Upper lobe of left lung (tissue), 6 donors: ENCODE measurements at regions not wholly inside any gene's neighbourhood (a gene's known extent, or its start where the extent isn't known, plus 50 kb on each side); places are given as distances from the start of the nearest gene placed in this dataset.
"Not testable (repeated sequence)": the region's sequence is repeated elsewhere in the genome, so short reads cannot be mapped to it uniquely, and the experiment has no call there.

Experiments
- ATAC-seq, 2 donors: fragments of 200-7000 bp; cut with Tn5 transposase; one replicate each; pipeline ENCODE4 v1.9.1; 2022; ENCODE audit warnings: mild to moderate bottlenecking in 2 of 2, moderate library complexity in 2 of 2; ENCODE audit not compliant: low FRiP score in 2 of 2
- DNase-seq, 2 donors: peaks; one replicate each; pipeline ENCODE4 v3.0.0-alpha.2; 2019 to 2020
- H3K27ac ChIP-seq, 4 donors: fragments of 200-600 bp; sonication (generic); one replicate each; pipeline ENCODE4 v1.5.1; 2016 to 2019
- H3K27me3 ChIP-seq, 4 donors: fragments of 200-600 bp; sonication (generic); one replicate each; pipeline ENCODE4 v1.5.1; 2017 to 2019
- H3K36me3 ChIP-seq, 4 donors: fragments of 200-600 bp; sonication (generic); one replicate each; pipeline ENCODE4 v1.5.1; 2016 to 2019
- H3K4me1 ChIP-seq, 4 donors: fragments of 200-600 bp; sonication (generic); one replicate each; pipeline ENCODE4 v1.5.1; 2018 to 2019
- H3K4me3 ChIP-seq, 4 donors: fragments of 200-600 bp; sonication (generic); one replicate each; pipeline ENCODE4 v1.5.1; 2017 to 2019; ENCODE audit warnings: mild to moderate bottlenecking in 2 of 4, moderate library complexity in 1 of 4
- H3K9me3 ChIP-seq, 4 donors: fragments of 200-600 bp; sonication (generic); one replicate each; pipeline ENCODE4 v1.5.1; 2018 to 2019
- CTCF ChIP-seq, 6 experiments: fragments of 450-650 bp in 4 of 6; fragments of 200-600 bp in 2 of 6; sonication (generic) in 2 of 6; IDR thresholded peaks; one replicate each; pipeline ENCODE4 v1.5.1; 2016 to 2019; ENCODE audit warnings: antibody characterized with exemption in 6 of 6
- EP300 ChIP-seq, 4 donors: sonication (generic); formaldehyde crosslinking; IDR thresholded peaks; one replicate each; pipeline ENCODE4 v1.5.1; 2017; ENCODE audit warnings: antibody characterized with exemption in 4 of 4, control low read depth in 2 of 4
- POLR2A ChIP-seq, 4 donors: fragments of 450-650 bp; IDR thresholded peaks; one replicate each; pipeline ENCODE4 v1.5.1; 2016 to 2017; ENCODE audit warnings: antibody characterized with exemption in 4 of 4, mild to moderate bottlenecking in 2 of 4
- POLR2AphosphoS5 ChIP-seq, 2 donors: sonication (generic); formaldehyde crosslinking; IDR thresholded peaks; one replicate each; pipeline ENCODE4 v1.5.1; 2017; ENCODE audit warnings: antibody characterized with exemption in 2 of 2
- whole genome bisulfite sequencing, 2 donors: methylation state at CpG; one replicate each; pipeline ENCODE4 v1.1.5; 2017 to 2018; 5-methylcytosine and 5-hydroxymethylcytosine counted together
- donor health status: DM: no; HTN: no; CAD: no; lungs with moderate emphysema.
- donor health status: DM: no; HTN: yes; CAD: no; lungs with severe emphysema.

DNA sequence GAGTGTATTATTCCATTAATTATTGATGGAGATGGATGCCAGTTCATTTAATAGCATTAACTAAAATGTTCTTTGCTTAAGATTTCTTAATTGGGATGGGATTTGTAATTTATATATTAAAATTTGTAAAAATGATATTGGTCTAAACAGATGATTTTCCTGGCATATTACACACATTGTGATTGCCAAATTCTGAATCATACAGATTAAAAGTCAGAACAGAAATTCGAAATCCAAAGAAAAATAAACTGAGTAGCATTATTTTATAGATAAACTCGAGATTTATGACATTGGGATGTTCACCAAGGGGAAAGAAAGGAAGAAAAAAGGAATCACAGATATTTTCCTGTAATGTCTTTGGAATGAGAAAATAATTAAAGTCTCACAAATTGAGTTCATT, 481.1 kb downstream of the CCER1 start:
- ATAC-seq (no peak), DNase-seq (no peak)
- 54 to 61% methylated on average over 2 of the region's 2 CpGs for WGBS, 2 donors
- Histone ChIP-seq H3K36me3 (no peaks in the 10 kb centered on the region), H3K27ac (no peak overlapping the region), H3K4me1 (no peaks in the 10 kb centered on the region), H3K27me3 (no peaks in the 10 kb centered on the region), H3K4me3 (no peak overlapping the region), H3K9me3 (peaks cover 0 to 7% (median 0%) of the 10 kb centered on the region in 4 donors)
- TF ChIP-seq POLR2AphosphoS5 (IDR thresholded peaks at IDR 0.05) (no peak), EP300 (IDR thresholded peaks at IDR 0.05) (no peak), POLR2A (IDR thresholded peaks at IDR 0.05) (no peak), CTCF (IDR thresholded peaks at IDR 0.05) (no peak)

- Histone ChIP-seq H3K9me3 (no peaks in the 10 kb centered on the region), H3K27ac (no peak overlapping the region), H3K27me3 (no peaks in the 10 kb centered on the region), H3K4me3 (no peak overlapping the region), H3K4me1 (no peaks in the 10 kb centered on the region), H3K36me3 (no peaks in the 10 kb centered on the region)
- no peak for ATAC-seq
- 74 to 84% methylated on average over 1 of the region's 1 CpG for WGBS, 2 donors
- no peak for DNase-seq
- TF ChIP-seq POLR2A (IDR thresholded peaks at IDR 0.05): no peak
- TF ChIP-seq EP300 (IDR thresholded peaks at IDR 0.05): no peak
Measured at GRCh38 chr12:90460681-90461080, 494.3 kb downstream of the CCER1 start.

DNA sequence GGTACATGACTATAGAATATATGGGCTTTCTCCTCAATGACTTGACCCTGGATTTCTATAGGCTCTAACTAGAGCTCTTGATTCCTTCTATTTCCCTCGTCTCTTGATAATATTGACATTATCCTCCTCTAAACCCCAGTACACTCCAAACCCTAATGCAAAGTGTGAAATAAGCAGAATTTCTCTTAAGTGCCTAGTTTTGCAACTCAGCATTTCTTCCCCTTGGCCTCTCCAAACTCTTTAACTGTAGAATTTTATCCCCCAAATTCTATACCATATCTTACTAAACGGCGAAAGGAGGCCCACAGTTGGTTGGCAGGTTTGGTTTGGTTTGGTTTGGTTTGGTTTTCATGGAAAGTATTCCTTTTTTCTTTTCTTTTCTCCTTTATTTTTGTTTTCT, 498.7 kb downstream of the CCER1 start:
- no peak for DNase-seq
- Histone ChIP-seq H3K27me3 (no peaks in the 10 kb centered on the region), H3K9me3 (no peaks in the 10 kb centered on the region), H3K27ac (no peak overlapping the region), H3K36me3 (no peaks in the 10 kb centered on the region), H3K4me3 (no peak overlapping the region), H3K4me1 (no peaks in the 10 kb centered on the region)
- TF ChIP-seq POLR2AphosphoS5 (IDR thresholded peaks at IDR 0.05) (no peak), POLR2A (IDR thresholded peaks at IDR 0.05) (no peak), CTCF (IDR thresholded peaks at IDR 0.05) (no peak), EP300 (IDR thresholded peaks at IDR 0.05) (no peak)
- 80 to 83% methylated on average over 3 of the region's 3 CpGs for WGBS, 2 donors
- no peak for ATAC-seq

GRCh38 chr12:90455756-90456155, 499.2 kb downstream of the CCER1 start:
- TF ChIP-seq EP300 (IDR thresholded peaks at IDR 0.05) (no peak), POLR2AphosphoS5 (IDR thresholded peaks at IDR 0.05) (no peak), CTCF (IDR thresholded peaks at IDR 0.05) (no peak), POLR2A (IDR thresholded peaks at IDR 0.05) (no peak)
- Histone ChIP-seq H3K9me3 (no peaks in the 10 kb centered on the region), H3K36me3 (no peaks in the 10 kb centered on the region), H3K4me1 (no peaks in the 10 kb centered on the region), H3K27me3 (no peaks in the 10 kb centered on the region), H3K4me3 (no peak overlapping the region), H3K27ac (no peak overlapping the region)
- 67 to 77% methylated on average over 2 of the region's 2 CpGs for WGBS, 2 donors
- no peak for DNase-seq
- ATAC-seq: no peak

GRCh38 chr12:90449611-90450010, 505.4 kb downstream of the CCER1 start:
- Histone ChIP-seq H3K27ac (no peak overlapping the region), H3K36me3 (no peaks in the 10 kb centered on the region), H3K9me3 (no peaks in the 10 kb centered on the region), H3K4me1 (no peaks in the 10 kb centered on the region), H3K27me3 (no peaks in the 10 kb centered on the region), H3K4me3 (no peak overlapping the region)
- ATAC-seq: no peak
- no peak for DNase-seq
- TF ChIP-seq EP300 (IDR thresholded peaks at IDR 0.05): no peak
- no peak for TF ChIP-seq CTCF (IDR thresholded peaks at IDR 0.05)
- no peak for TF ChIP-seq POLR2AphosphoS5 (IDR thresholded peaks at IDR 0.05)
- no peak for TF ChIP-seq POLR2A (IDR thresholded peaks at IDR 0.05)

- not testable (repeated sequence) for H3K4me3 ChIP-seq, DNase-seq, H3K4me1 ChIP-seq, H3K27ac ChIP-seq, H3K36me3 ChIP-seq, H3K27me3 ChIP-seq, ATAC-seq, H3K9me3 ChIP-seq
- WGBS, 2 donors: 69 to 78% methylated on average over 7 of the region's 7 CpGs
Measured at GRCh38 chr12:90443466-90443865, 511.5 kb downstream of the CCER1 start.
